ENCODE measurements at regions not wholly inside any gene's neighbourhood (a gene's known extent, or its start where the extent isn't known, plus 50 kb on each side); places are given as distances from the start of the nearest gene placed in this dataset.
"Not testable (repeated sequence)": the region's sequence is repeated elsewhere in the genome, so short reads cannot be mapped to it uniquely, and the experiment has no call there.

DNA sequence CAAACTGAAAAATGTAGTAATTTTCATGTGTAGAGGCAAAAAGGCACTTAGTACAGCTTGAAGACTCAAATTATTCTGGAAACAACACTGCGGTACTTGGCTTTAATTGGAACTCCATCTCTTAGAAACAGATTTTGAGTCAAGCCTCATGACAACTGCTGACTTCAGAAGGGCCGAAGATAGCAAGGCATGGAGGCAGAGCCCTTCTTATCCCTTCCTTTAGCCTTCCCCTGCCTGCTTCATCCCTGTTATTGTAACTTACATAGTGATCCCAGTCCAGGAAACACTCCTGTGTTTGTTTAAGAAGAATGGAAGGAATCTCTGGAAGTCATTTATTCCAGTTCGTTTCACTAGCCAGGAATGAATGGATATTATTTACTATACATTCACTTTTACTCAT lies 110.9 kb upstream of the FAM98A start:
- Histone ChIP-seq H3K27ac (ENCODE audit: low read depth in 1 of 2, low read length in 2 of 2) (no peak overlapping the region), H3K36me3 (ENCODE audit: control insufficient read depth in 1 of 2, insufficient read depth in 2 of 2, low read length in 1 of 2) (no peaks in the 10 kb centered on the region), H3K4me3 (ENCODE audit: low read length in 2 of 2) (no peak overlapping the region), H3K9me3 (ENCODE audit: control insufficient read depth, low read length) (no peaks in the 10 kb centered on the region), H3K4me1 (ENCODE audit: control insufficient read depth in 1 of 2, insufficient read depth in 2 of 2, low read length in 2 of 2) (no peaks in the 10 kb centered on the region), H3K27me3 (ENCODE audit: control insufficient read depth in 1 of 2, insufficient read depth in 2 of 2, low read length in 1 of 2) (no peaks in the 10 kb centered on the region)
- intact Hi-C loops (cut with DNase I) = no loop called here
- DNase-seq (no peak), ATAC-seq (ENCODE audit: low FRiP score) (no peak)
- WGBS, 2 donors = 50 to 58% methylated on average over 3 of the region's 3 CpGs

DNA sequence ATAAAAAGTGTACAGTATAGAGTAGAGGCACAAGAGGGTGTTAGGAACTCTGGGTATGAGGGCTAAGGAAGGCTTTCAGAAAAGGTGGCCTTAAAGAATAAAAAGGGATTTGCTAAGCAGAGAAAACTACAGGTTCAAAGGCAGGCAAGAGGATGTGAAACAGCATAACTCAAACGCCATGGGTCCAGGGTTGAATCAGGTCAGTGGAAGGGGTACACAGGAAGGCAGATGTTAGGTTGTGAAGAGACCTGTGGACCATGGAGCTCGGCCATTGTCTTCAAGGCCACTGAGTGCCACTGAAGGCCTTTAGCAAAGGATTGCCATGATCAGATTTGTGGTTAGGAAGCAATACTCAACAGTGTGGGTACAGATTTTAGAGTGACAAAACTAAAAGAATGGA lies 108.2 kb upstream of the FAM98A start:
- no peak overlapping the region for H3K4me3 ChIP-seq (ENCODE audit: low read length in 2 of 2)
- ATAC-seq (ENCODE audit: low FRiP score) (no peak), DNase-seq (no peak)
- no peaks in the 10 kb centered on the region for H3K36me3 ChIP-seq (ENCODE audit: control insufficient read depth in 1 of 2, insufficient read depth in 2 of 2, low read length in 1 of 2)
- H3K4me1 ChIP-seq (ENCODE audit: control insufficient read depth in 1 of 2, insufficient read depth in 2 of 2, low read length in 2 of 2) = no peaks in the 10 kb centered on the region
- H3K9me3 ChIP-seq (ENCODE audit: control insufficient read depth, low read length) = no peaks in the 10 kb centered on the region
- 82 to 88% methylated on average over 2 of the region's 2 CpGs for WGBS, 2 donors
- intact Hi-C loops (cut with DNase I) = no loop called here
- no peaks in the 10 kb centered on the region for H3K27me3 ChIP-seq (ENCODE audit: control insufficient read depth in 1 of 2, insufficient read depth in 2 of 2, low read length in 1 of 2)
- no peak overlapping the region for H3K27ac ChIP-seq (ENCODE audit: low read depth in 1 of 2, low read length in 2 of 2)

DNA sequence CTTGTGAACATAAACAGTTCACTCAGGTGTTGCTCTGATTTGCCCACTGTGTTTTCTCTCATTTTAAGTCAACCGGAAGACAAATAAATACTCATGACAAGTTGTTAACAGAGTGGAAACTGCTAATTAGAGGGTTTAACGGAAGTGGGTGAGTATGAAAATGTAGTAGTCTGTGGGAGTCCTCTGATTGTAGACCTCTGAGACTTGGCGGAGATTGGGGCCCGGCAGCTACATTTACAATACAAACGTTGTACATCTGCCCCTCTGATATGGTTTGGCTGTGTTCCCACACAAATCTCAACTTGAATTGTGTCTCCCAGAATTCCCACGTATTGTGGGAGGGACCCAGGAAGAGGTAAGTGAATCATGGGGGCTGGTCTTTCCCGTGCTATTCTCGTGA lies 107.3 kb upstream of the FAM98A start:
- DNase-seq (no peak), ATAC-seq (ENCODE audit: low FRiP score) (no peak)
- Histone ChIP-seq H3K27me3 (ENCODE audit: control insufficient read depth in 1 of 2, insufficient read depth in 2 of 2, low read length in 1 of 2) (no peaks in the 10 kb centered on the region), H3K9me3 (ENCODE audit: control insufficient read depth, low read length) (no peaks in the 10 kb centered on the region), H3K4me1 (ENCODE audit: control insufficient read depth in 1 of 2, insufficient read depth in 2 of 2, low read length in 2 of 2) (no peaks in the 10 kb centered on the region), H3K36me3 (ENCODE audit: control insufficient read depth in 1 of 2, insufficient read depth in 2 of 2, low read length in 1 of 2) (no peaks in the 10 kb centered on the region), H3K4me3 (ENCODE audit: low read length in 2 of 2) (no peak overlapping the region), H3K27ac (ENCODE audit: low read depth in 1 of 2, low read length in 2 of 2) (no peak overlapping the region)
- intact Hi-C loops (cut with DNase I) = no loop called here
- WGBS, 2 donors = 41 to 57% methylated on average over 8 of the region's 8 CpGs

DNA sequence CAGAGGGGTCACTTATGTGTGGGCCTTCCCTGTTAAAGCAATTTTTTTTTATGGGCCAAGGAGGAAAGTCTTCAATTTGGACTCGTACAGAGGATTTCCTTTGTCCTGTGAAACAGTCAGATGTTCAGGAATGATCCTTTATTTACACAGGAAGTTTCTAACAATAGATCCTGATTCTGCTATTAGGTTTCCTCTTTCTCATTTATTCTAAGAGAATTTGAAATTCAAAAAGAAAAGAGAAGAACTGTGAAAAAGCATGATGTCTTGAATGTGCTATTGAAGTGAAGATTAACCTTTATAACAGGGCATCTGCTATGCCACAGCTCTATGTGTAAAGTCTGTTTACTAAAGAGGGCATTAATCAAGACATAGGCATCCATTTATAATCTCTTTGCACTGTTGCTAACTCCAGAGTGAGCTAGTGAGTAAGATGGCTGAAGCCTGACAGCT lies 105.3 kb upstream of the FAM98A start:
- no peak overlapping the region for H3K27ac ChIP-seq (ENCODE audit: low read depth in 1 of 2, low read length in 2 of 2)
- ATAC-seq (ENCODE audit: low FRiP score) (no peak), DNase-seq (no peak)
- intact Hi-C loops (cut with DNase I) = no loop called here
- 25 to 32% methylated on average over 1 of the region's 1 CpG for WGBS, 2 donors
- no peaks in the 10 kb centered on the region for H3K27me3 ChIP-seq (ENCODE audit: control insufficient read depth in 1 of 2, insufficient read depth in 2 of 2, low read length in 1 of 2)
- no peaks in the 10 kb centered on the region for H3K36me3 ChIP-seq (ENCODE audit: control insufficient read depth in 1 of 2, insufficient read depth in 2 of 2, low read length in 1 of 2)
- no peaks in the 10 kb centered on the region for H3K9me3 ChIP-seq (ENCODE audit: control insufficient read depth, low read length)
- no peak overlapping the region for H3K4me3 ChIP-seq (ENCODE audit: low read length in 2 of 2)
- H3K4me1 ChIP-seq (ENCODE audit: control insufficient read depth in 1 of 2, insufficient read depth in 2 of 2, low read length in 2 of 2) = no peaks in the 10 kb centered on the region

GRCh38 chr2:33696234-33696633 lies 97.1 kb upstream of the FAM98A start:
- DNase-seq (no peak), ATAC-seq (ENCODE audit: low FRiP score) (no peak)
- H3K36me3 ChIP-seq (ENCODE audit: control insufficient read depth in 1 of 2, insufficient read depth in 2 of 2, low read length in 1 of 2) = no peaks in the 10 kb centered on the region
- H3K4me3 ChIP-seq (ENCODE audit: low read length in 2 of 2) = no peak overlapping the region
- intact Hi-C loops (cut with DNase I) = no loop called here
- H3K4me1 ChIP-seq (ENCODE audit: control insufficient read depth in 1 of 2, insufficient read depth in 2 of 2, low read length in 2 of 2) = no peaks in the 10 kb centered on the region
- no peak overlapping the region for H3K27ac ChIP-seq (ENCODE audit: low read depth in 1 of 2, low read length in 2 of 2)
- H3K27me3 ChIP-seq (ENCODE audit: control insufficient read depth in 1 of 2, insufficient read depth in 2 of 2, low read length in 1 of 2) = no peaks in the 10 kb centered on the region
- peaks cover 2% of the 10 kb centered on the region for H3K9me3 ChIP-seq (ENCODE audit: control insufficient read depth, low read length)

GRCh38 chr2:33694904-33695303 lies 95.8 kb upstream of the FAM98A start:
- WGBS, 2 donors = 93 to 94% methylated on average over 1 of the region's 1 CpG
- Histone ChIP-seq H3K27me3 (ENCODE audit: control insufficient read depth in 1 of 2, insufficient read depth in 2 of 2, low read length in 1 of 2) (no peaks in the 10 kb centered on the region), H3K4me1 (ENCODE audit: control insufficient read depth in 1 of 2, insufficient read depth in 2 of 2, low read length in 2 of 2) (no peaks in the 10 kb centered on the region), H3K36me3 (ENCODE audit: control insufficient read depth in 1 of 2, insufficient read depth in 2 of 2, low read length in 1 of 2) (no peaks in the 10 kb centered on the region), H3K9me3 (ENCODE audit: control insufficient read depth, low read length) (peaks cover 2% of the 10 kb centered on the region), H3K4me3 (ENCODE audit: low read length in 2 of 2) (no peak overlapping the region), H3K27ac (ENCODE audit: low read depth in 1 of 2, low read length in 2 of 2) (no peak overlapping the region)
- DNase-seq (no peak), ATAC-seq (ENCODE audit: low FRiP score) (no peak)
- intact Hi-C loops (cut with DNase I) = no loop called here

DNA sequence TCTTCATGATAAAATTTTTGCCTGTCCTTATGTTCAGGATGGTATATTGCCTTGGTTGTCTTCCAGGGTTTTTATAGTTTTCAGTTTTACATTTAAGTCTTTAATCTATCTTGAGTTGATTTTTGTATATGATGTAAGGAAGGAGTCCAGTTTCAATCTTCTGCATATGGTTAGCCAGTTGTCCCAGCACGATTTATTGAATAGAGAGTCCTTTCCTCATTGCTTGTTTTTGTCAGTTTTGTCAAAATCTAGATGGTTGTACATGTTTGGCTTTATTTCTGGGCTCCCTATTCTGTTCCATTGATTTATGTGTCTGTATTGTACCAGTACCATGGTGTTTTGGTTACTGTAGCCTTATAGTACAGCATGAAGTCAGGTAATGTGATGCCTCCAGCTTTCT lies 91.6 kb upstream of the FAM98A start:
- H3K36me3 ChIP-seq (ENCODE audit: control insufficient read depth in 1 of 2, insufficient read depth in 2 of 2, low read length in 1 of 2); H3K4me3 ChIP-seq (ENCODE audit: low read length in 2 of 2); H3K27ac ChIP-seq (ENCODE audit: low read depth in 1 of 2, low read length in 2 of 2); H3K27me3 ChIP-seq (ENCODE audit: control insufficient read depth in 1 of 2, insufficient read depth in 2 of 2, low read length in 1 of 2); H3K4me1 ChIP-seq (ENCODE audit: control insufficient read depth in 1 of 2, insufficient read depth in 2 of 2, low read length in 2 of 2); DNase-seq; ATAC-seq (ENCODE audit: low FRiP score); intact Hi-C loops (cut with DNase I); H3K9me3 ChIP-seq (ENCODE audit: control insufficient read depth, low read length): not testable (repeated sequence)
- WGBS, 2 donors = 82 to 84% methylated on average over 1 of the region's 1 CpG

GRCh38 chr2:33681364-33681757 lies 82.3 kb upstream of the FAM98A start:
- 2 to 3% methylated on average over 1 of the region's 1 CpG for whole genome bisulfite sequencing, 2 donors
- intact Hi-C loops (cut with DNase I) = no loop called here
- no peak for ATAC-seq (ENCODE audit: low FRiP score)

DNA sequence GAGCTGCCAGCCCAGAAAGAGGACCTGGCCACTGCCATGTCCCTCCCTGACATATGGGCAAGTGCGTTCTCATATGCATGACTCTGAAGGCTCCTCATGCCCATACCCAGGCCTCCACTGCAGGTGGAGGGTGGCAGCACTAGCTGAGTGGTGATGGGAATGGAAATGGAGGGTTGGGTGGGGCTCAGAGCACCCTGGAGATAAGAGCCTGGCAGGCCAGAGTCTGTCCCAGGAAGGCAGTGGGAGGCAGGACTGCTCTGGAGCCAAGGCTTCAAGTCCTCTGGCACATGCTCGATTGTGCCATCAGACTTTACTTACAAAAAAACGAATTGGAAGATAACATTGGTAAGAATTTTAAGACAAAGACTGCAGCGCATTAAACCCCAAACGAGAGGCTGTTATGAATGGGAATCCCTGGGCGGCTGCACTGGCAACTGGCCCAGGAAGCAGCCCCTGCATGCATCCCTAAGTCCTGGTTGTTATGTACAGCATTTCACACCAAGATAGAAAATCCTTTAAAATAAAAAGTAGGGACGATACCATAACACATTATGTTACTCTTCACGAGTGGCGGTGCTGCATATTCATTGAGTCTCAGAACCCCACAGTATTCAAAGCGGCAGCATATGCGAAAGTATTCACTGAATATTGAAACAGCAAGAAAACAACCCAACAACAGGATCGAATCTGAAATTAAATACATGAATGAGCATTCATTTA lies 81.7 kb upstream of the FAM98A start:
- no peaks in the 10 kb centered on the region for H3K9me3 ChIP-seq (ENCODE audit: control insufficient read depth, low read length)
- 37 to 42% methylated on average over 12 of the region's 12 CpGs for WGBS, 2 donors
- H3K4me3 ChIP-seq (ENCODE audit: low read length in 2 of 2) = no peak overlapping the region
- H3K27me3 ChIP-seq (ENCODE audit: control insufficient read depth in 1 of 2, insufficient read depth in 2 of 2, low read length in 1 of 2) = no peaks in the 10 kb centered on the region
- H3K4me1 ChIP-seq (ENCODE audit: control insufficient read depth in 1 of 2, insufficient read depth in 2 of 2, low read length in 2 of 2) = no peaks in the 10 kb centered on the region
- DNase-seq (no peak), ATAC-seq (ENCODE audit: low FRiP score) (no peak)
- no peak overlapping the region for H3K27ac ChIP-seq (ENCODE audit: low read depth in 1 of 2, low read length in 2 of 2)
- H3K36me3 ChIP-seq (ENCODE audit: control insufficient read depth in 1 of 2, insufficient read depth in 2 of 2, low read length in 1 of 2) = no peaks in the 10 kb centered on the region
- intact Hi-C loops (cut with DNase I) = no loop called here

More at GRCh38 chr2:33681364-33681757, 82.3 kb upstream of the FAM98A start:
- H3K27ac ChIP-seq (ENCODE audit: low read depth in 1 of 2, low read length in 2 of 2) = no peak overlapping the region
- no peaks in the 10 kb centered on the region for H3K36me3 ChIP-seq (ENCODE audit: control insufficient read depth in 1 of 2, insufficient read depth in 2 of 2, low read length in 1 of 2)
- no peak overlapping the region for H3K4me3 ChIP-seq (ENCODE audit: low read length in 2 of 2)
- no peaks in the 10 kb centered on the region for H3K27me3 ChIP-seq (ENCODE audit: control insufficient read depth in 1 of 2, insufficient read depth in 2 of 2, low read length in 1 of 2)
- no peaks in the 10 kb centered on the region for H3K4me1 ChIP-seq (ENCODE audit: control insufficient read depth in 1 of 2, insufficient read depth in 2 of 2, low read length in 2 of 2)
- H3K9me3 ChIP-seq (ENCODE audit: control insufficient read depth, low read length) = no peaks in the 10 kb centered on the region
- no peak for DNase-seq

All from aorta (tissue), 5 donors.